ENCODE measurements at regions not wholly inside any gene's neighbourhood (a gene's known extent, or its start where the extent isn't known, plus 50 kb on each side); places are given as distances from the start of the nearest gene placed in this dataset.
A peak's percentile ranks its signal among the peaks of the same experiment; 100 is the strongest.

DNA sequence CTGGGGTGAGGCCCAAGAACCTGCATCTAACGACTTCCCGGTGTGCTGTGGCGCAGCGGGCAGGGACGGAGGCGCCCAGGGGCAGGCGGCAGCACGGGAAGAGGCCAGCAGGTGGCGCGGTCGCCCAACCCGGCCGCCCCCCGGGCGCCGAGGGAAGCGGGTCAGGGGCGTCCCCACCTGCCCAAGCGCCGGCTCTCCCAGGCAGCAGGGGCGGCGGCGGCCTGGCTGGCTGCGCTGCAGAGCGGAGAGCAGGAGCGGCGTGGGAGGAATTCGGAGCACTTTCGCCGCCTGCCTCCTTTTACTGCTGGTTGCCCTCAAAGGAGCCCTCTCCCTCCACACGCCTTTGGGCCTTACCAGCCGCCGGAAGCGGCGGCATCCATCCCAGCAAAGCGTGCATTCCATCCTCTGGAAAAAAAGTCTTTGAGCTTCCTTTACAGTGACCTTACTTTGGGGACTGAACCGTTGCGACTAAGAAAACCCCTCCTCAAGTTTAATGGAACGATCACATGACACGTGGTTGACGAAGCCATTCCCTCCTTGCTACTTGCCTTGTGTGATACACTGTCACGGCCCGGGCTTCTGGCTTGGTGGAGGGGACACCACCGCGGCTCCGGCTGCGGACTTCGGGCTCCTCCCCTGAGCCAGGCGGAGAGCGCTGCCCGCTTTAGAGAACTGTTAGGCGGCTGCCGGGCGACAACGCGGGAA, 106.8 kb upstream of the CLMP start:
- Histone ChIP-seq H3K27ac (no peak overlapping the region), H3K4me1 (replicated peaks) (no peaks in the 10 kb centered on the region), H3K27me3 (replicated peaks; ENCODE audit: insufficient read depth) (no peaks in the 10 kb centered on the region), H3K9me3 (no peaks in the 10 kb centered on the region), H3K36me3 (no peaks in the 10 kb centered on the region), H3K4me3 (peak overlapping the region; percentile 14 to 26)
- peak; percentile 30 for DNase-seq (ENCODE audit: low spot score)
- TF ChIP-seq, protein P1, sequence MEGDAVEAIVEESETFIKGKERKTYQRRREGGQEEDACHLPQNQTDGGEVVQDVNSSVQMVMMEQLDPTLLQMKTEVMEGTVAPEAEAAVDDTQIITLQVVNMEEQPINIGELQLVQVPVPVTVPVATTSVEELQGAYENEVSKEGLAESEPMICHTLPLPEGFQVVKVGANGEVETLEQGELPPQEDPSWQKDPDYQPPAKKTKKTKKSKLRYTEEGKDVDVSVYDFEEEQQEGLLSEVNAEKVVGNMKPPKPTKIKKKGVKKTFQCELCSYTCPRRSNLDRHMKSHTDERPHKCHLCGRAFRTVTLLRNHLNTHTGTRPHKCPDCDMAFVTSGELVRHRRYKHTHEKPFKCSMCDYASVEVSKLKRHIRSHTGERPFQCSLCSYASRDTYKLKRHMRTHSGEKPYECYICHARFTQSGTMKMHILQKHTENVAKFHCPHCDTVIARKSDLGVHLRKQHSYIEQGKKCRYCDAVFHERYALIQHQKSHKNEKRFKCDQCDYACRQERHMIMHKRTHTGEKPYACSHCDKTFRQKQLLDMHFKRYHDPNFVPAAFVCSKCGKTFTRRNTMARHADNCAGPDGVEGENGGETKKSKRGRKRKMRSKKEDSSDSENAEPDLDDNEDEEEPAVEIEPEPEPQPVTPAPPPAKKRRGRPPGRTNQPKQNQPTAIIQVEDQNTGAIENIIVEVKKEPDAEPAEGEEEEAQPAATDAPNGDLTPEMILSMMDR (IDR thresholded peaks at IDR 0.05): peak; percentile 61 to 83 (median 75)
- TF ChIP-seq POLR2A (IDR thresholded peaks at IDR 0.05): no peak
- intact Hi-C loops (cut with DNase I): loop anchor here (2.0 kb wide), 1 partner anchor 177 kb away; no protein-coding TSS in a partner anchor
- 6% methylated on average over 46 of the region's 56 CpGs for WGBS

DNA sequence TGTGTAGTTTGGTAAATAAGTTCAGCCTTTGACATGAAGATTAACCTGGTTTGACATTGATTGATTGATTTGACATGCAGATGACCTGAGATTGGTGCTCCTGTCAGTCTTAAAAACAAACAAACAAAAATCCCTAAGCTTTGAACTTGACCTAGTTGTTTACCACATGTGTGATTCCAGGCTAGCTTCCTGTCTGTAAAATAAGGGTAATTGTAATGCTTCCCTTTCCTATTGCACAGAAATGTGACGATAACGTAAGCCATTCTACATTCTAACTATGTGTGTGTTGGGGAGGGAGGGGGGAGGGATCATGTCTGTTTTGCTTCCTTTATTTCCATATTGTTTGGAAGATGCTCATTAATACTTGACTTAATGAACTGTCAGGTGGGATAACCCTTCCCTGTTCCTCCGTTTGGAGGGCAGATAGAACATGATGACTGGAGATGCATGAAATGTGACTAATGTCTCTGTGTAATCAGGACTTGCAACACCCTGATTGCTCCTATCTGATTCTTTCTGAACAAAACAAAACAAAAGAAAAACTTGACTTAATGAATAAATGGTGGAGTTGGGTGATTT, 106.1 kb upstream of the CLMP start:
- DNase-seq (ENCODE audit: low spot score): no peak
- Histone ChIP-seq H3K27ac (no peak overlapping the region), H3K36me3 (no peaks in the 10 kb centered on the region), H3K9me3 (no peaks in the 10 kb centered on the region), H3K27me3 (replicated peaks; ENCODE audit: insufficient read depth) (no peaks in the 10 kb centered on the region), H3K4me3 (no peak overlapping the region), H3K4me1 (replicated peaks) (no peaks in the 10 kb centered on the region)
- intact Hi-C loops (cut with DNase I): loop anchor here (2.0 kb wide), 1 partner anchor 178 kb away; no protein-coding TSS in a partner anchor
- no peak for TF ChIP-seq POLR2A (IDR thresholded peaks at IDR 0.05)
- TF ChIP-seq, protein P1 (IDR thresholded peaks at IDR 0.05): no peak
- TF ChIP-seq POLR2AphosphoS5 (IDR thresholded peaks at IDR 0.05): no peak
- 79% methylated on average over 3 of the region's 3 CpGs for WGBS

DNA sequence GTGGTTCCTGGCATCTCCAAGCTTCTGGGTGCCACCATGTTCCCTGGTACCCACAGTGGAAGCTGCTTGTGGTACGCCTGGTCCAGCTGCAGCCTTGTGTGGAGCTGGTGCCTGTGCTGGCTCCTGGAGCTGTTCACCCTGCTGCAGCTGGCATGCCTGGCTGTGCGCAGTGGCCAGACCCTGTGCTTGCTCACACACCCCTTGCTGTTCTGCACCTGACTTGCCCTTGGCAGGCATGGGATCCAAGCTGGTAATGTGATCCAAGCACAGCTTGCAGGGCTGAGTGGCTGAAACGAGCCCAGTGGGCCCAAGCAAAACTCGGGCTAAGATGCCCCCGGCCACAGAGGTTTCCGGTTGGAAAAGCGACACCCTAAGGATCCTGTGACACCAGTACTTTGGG, 104.7 kb upstream of the CLMP start:
- Histone ChIP-seq H3K36me3 (no peaks in the 10 kb centered on the region), H3K27ac (no peak overlapping the region), H3K27me3 (replicated peaks; ENCODE audit: insufficient read depth) (no peaks in the 10 kb centered on the region), H3K4me3 (no peak overlapping the region), H3K4me1 (replicated peaks) (no peaks in the 10 kb centered on the region), H3K9me3 (no peaks in the 10 kb centered on the region)
- intact Hi-C loops (cut with DNase I): loop anchor here (2.0 kb wide), 1 partner anchor 179 kb away; no protein-coding TSS in a partner anchor
- DNase-seq (ENCODE audit: low spot score): no peak
- no peak for TF ChIP-seq POLR2AphosphoS5 (IDR thresholded peaks at IDR 0.05)
- TF ChIP-seq, protein P1 (IDR thresholded peaks at IDR 0.05): no peak
- TF ChIP-seq POLR2A (IDR thresholded peaks at IDR 0.05): no peak
- 88% methylated on average over 7 of the region's 7 CpGs for WGBS

DNA sequence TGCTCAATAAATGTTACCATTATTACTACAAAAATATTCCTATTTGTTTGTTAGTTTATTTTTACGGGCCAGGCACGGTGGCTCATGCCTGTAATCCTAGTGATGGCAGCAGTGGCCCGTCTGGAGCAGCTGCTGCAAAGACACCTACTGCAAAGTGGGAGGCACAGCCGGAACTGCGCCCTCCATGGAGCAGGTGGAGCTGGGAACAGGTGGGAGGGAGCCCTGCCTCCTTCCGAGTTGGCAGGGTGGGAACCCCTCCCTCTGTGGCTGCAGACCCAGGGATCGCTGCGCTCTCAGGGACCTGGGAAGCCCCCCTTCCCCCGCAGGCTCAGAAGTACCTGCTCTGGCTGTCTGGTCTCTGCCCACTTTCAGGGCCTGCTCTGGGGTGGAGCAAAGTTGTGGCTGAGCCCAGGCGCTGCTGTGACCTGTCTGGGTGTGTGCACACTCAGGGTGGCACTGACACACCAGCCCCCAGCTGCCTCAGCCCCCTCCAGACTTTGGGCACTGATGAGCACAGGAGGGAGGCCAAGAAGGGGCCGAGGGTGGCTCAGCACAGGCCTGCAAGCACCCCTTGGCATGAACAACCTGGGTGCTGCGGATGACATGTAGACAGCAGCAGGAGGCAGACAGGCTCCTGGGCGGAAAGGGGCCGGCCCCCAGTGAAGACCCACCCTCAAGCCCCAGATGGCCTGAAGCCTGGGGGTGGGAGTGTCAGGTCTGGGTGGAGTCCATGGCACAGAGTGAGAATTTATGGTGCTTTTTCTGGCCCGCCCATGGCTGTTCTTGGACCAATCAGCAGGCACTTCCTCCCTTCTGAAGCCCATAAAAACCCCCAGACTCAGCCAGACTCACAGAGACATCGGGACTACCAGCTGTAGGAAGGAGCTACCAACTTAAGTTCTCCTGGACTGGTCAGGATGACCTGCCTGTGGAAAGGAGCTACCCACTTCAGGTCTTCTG, 103.7 kb upstream of the CLMP start:
- no peaks in the 10 kb centered on the region for H3K4me1 ChIP-seq (replicated peaks)
- H3K27me3 ChIP-seq (replicated peaks; ENCODE audit: insufficient read depth): no peaks in the 10 kb centered on the region
- WGBS: 81% methylated on average over 16 of the region's 16 CpGs
- TF ChIP-seq POLR2A (IDR thresholded peaks at IDR 0.05) (no peak), POLR2AphosphoS5 (IDR thresholded peaks at IDR 0.05) (no peak)
- TF ChIP-seq, protein P1 (IDR thresholded peaks at IDR 0.05): no peak
- H3K9me3 ChIP-seq: no peaks in the 10 kb centered on the region
- no peak overlapping the region for H3K27ac ChIP-seq
- DNase-seq (ENCODE audit: low spot score): no peak
- H3K36me3 ChIP-seq: no peaks in the 10 kb centered on the region
- intact Hi-C loops (cut with DNase I): no loop called here
- H3K4me3 ChIP-seq: no peak overlapping the region

Measured in prostate gland (tissue), 2 donors.